ENCODE measurements at regions not wholly inside any gene's neighbourhood (a gene's known extent, or its start where the extent isn't known, plus 50 kb on each side); places are given as distances from the start of the nearest gene placed in this dataset.

- H3K9ac ChIP-seq (ENCODE audit: low read depth, low read length): no peak overlapping the region
- no peaks in the 10 kb centered on the region for H3K79me2 ChIP-seq (ENCODE audit: insufficient read depth, low read length)
- H3K36me3 ChIP-seq (ENCODE audit: insufficient read depth, low read length): no peaks in the 10 kb centered on the region
- ATAC-seq (ENCODE audit: insufficient read depth, low read depth): no peak
- H3K9me3 ChIP-seq (ENCODE audit: insufficient read depth, low read length, severe bottlenecking): no peaks in the 10 kb centered on the region
- H3K4me2 ChIP-seq (ENCODE audit: insufficient read depth, low read length): no peak overlapping the region
- no peaks in the 10 kb centered on the region for H3K4me1 ChIP-seq (ENCODE audit: insufficient read depth, low read length)
- H3K27me3 ChIP-seq (ENCODE audit: insufficient read depth, low read length, poor library complexity): no peaks in the 10 kb centered on the region
- H3K27ac ChIP-seq (ENCODE audit: low read length): no peak overlapping the region
- TF ChIP-seq EZH2 (IDR thresholded peaks at IDR 0.05; ENCODE audit: borderline replicate concordance, low read depth, low read length, severe bottlenecking): no peak
- TF ChIP-seq CTCF (IDR thresholded peaks at IDR 0.05; ENCODE audit: borderline replicate concordance, extremely low read depth, low read length, poor library complexity, severe bottlenecking): no peak
- no peak overlapping the region for H2AFZ ChIP-seq (ENCODE audit: low read depth, low read length)
- H4K20me1 ChIP-seq (ENCODE audit: insufficient read depth, low read length): no peaks in the 10 kb centered on the region
- H3K4me3 ChIP-seq (ENCODE audit: low read depth in 1 of 2, low read length in 2 of 2): no peak overlapping the region
- no peak for DNase-seq
Measured at GRCh38 chr3:104796556-104796955, 570.2 kb upstream of the ALCAM start.

GRCh38 chr3:104805042-104805441 is 561.7 kb upstream of the ALCAM start:
- H3K27me3 ChIP-seq (ENCODE audit: insufficient read depth, low read length, poor library complexity): no peaks in the 10 kb centered on the region
- no peaks in the 10 kb centered on the region for H4K20me1 ChIP-seq (ENCODE audit: insufficient read depth, low read length)
- H2AFZ ChIP-seq (ENCODE audit: low read depth, low read length): no peak overlapping the region
- H3K79me2 ChIP-seq (ENCODE audit: insufficient read depth, low read length): no peaks in the 10 kb centered on the region
- H3K36me3 ChIP-seq (ENCODE audit: insufficient read depth, low read length): no peaks in the 10 kb centered on the region
- no peaks in the 10 kb centered on the region for H3K4me1 ChIP-seq (ENCODE audit: insufficient read depth, low read length)
- no peak overlapping the region for H3K4me3 ChIP-seq (ENCODE audit: low read depth in 1 of 2, low read length in 2 of 2)
- DNase-seq (no peak), ATAC-seq (ENCODE audit: insufficient read depth, low read depth) (no peak)
- no peak overlapping the region for H3K27ac ChIP-seq (ENCODE audit: low read length)
- no peak overlapping the region for H3K9ac ChIP-seq (ENCODE audit: low read depth, low read length)
- no peaks in the 10 kb centered on the region for H3K9me3 ChIP-seq (ENCODE audit: insufficient read depth, low read length, severe bottlenecking)
- no peak for TF ChIP-seq CTCF (IDR thresholded peaks at IDR 0.05; ENCODE audit: borderline replicate concordance, extremely low read depth, low read length, poor library complexity, severe bottlenecking)
- H3K4me2 ChIP-seq (ENCODE audit: insufficient read depth, low read length): no peak overlapping the region

- Histone ChIP-seq H4K20me1 (ENCODE audit: insufficient read depth, low read length) (no peaks in the 10 kb centered on the region), H2AFZ (ENCODE audit: low read depth, low read length) (no peak overlapping the region), H3K4me2 (ENCODE audit: insufficient read depth, low read length) (no peak overlapping the region), H3K4me3 (ENCODE audit: low read depth in 1 of 2, low read length in 2 of 2) (no peak overlapping the region), H3K27me3 (ENCODE audit: insufficient read depth, low read length, poor library complexity) (no peaks in the 10 kb centered on the region), H3K36me3 (ENCODE audit: insufficient read depth, low read length) (no peaks in the 10 kb centered on the region), H3K9me3 (ENCODE audit: insufficient read depth, low read length, severe bottlenecking) (no peaks in the 10 kb centered on the region), H3K27ac (ENCODE audit: low read length) (no peak overlapping the region), H3K9ac (ENCODE audit: low read depth, low read length) (no peak overlapping the region), H3K79me2 (ENCODE audit: insufficient read depth, low read length) (no peaks in the 10 kb centered on the region), H3K4me1 (ENCODE audit: insufficient read depth, low read length) (no peaks in the 10 kb centered on the region)
- no peak for DNase-seq
- ATAC-seq (ENCODE audit: insufficient read depth, low read depth): no peak
- no peak for TF ChIP-seq CTCF (IDR thresholded peaks at IDR 0.05; ENCODE audit: borderline replicate concordance, extremely low read depth, low read length, poor library complexity, severe bottlenecking)
- no peak for TF ChIP-seq EZH2 (IDR thresholded peaks at IDR 0.05; ENCODE audit: borderline replicate concordance, low read depth, low read length, severe bottlenecking)
Measured at GRCh38 chr3:104805508-104805907, 561.2 kb upstream of the ALCAM start.

GRCh38 chr3:104810896-104811295 is 555.8 kb upstream of the ALCAM start:
- Histone ChIP-seq H3K27ac (ENCODE audit: low read length) (no peak overlapping the region), H3K36me3 (ENCODE audit: insufficient read depth, low read length) (no peaks in the 10 kb centered on the region), H2AFZ (ENCODE audit: low read depth, low read length) (no peak overlapping the region), H3K4me3 (ENCODE audit: low read depth in 1 of 2, low read length in 2 of 2) (no peak overlapping the region), H3K9me3 (ENCODE audit: insufficient read depth, low read length, severe bottlenecking) (no peaks in the 10 kb centered on the region), H4K20me1 (ENCODE audit: insufficient read depth, low read length) (no peaks in the 10 kb centered on the region), H3K9ac (ENCODE audit: low read depth, low read length) (no peak overlapping the region), H3K4me2 (ENCODE audit: insufficient read depth, low read length) (no peak overlapping the region), H3K27me3 (ENCODE audit: insufficient read depth, low read length, poor library complexity) (no peaks in the 10 kb centered on the region), H3K4me1 (ENCODE audit: insufficient read depth, low read length) (no peaks in the 10 kb centered on the region), H3K79me2 (ENCODE audit: insufficient read depth, low read length) (no peaks in the 10 kb centered on the region)
- no peak for DNase-seq
- ATAC-seq (ENCODE audit: insufficient read depth, low read depth): no peak
- TF ChIP-seq EZH2 (IDR thresholded peaks at IDR 0.05; ENCODE audit: borderline replicate concordance, low read depth, low read length, severe bottlenecking): no peak
- no peak for TF ChIP-seq CTCF (IDR thresholded peaks at IDR 0.05; ENCODE audit: borderline replicate concordance, extremely low read depth, low read length, poor library complexity, severe bottlenecking)
